IPS-NIHi11 (cell line): ENCODE measurements at regions not wholly inside any gene's neighbourhood (a gene's known extent, or its start where the extent isn't known, plus 50 kb on each side); places are given as distances from the start of the nearest gene placed in this dataset.
"Not testable (repeated sequence)": the region's sequence is repeated elsewhere in the genome, so short reads cannot be mapped to it uniquely, and the experiment has no call there.

Source experiments
- DNase-seq: peaks from one replicate; pipeline ENCODE4 v3.0.0; 2012; ENCODE audit warnings: mixed read lengths, low spot score

DNA sequence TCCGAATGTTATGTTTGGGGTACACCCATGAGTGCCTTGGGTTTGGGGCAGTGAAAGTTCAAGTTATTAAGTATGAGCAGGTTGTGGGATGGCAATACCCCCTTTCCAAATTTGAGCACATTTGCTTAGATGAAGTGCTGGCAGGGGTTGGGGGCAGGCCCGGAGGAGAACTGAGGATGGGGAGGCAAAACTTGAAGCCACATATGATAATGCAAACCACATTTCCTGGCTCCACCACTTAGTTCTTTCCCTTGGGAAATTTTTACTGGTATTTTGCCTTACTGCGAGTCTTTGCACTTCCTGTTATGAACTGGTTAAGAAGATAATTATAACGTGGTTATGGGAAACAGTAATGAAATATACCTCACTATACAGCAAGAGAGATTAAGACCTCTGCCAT is 336.0 kb upstream of the ONECUT1 start:
- no peak for DNase-seq

DNA sequence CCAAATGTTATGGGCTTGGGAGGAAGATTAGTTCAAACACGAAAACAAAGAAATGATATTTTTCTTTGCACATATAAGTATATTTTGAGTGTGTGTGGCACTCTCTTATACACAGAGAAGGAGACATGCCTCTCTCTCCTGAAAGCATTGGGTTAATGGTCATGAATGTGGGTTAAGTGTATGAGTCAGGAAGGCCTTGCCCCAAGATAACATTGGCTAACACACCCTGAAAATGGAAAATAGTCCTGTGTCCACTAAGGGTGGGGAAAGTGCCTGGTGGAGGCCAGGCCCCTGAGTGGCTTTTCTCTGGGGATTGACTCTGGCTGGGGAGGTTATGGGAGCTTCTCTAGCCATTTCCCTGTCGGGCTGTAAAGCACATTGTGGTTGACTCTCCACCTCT is 332.7 kb upstream of the ONECUT1 start:
- no peak for DNase-seq

DNA sequence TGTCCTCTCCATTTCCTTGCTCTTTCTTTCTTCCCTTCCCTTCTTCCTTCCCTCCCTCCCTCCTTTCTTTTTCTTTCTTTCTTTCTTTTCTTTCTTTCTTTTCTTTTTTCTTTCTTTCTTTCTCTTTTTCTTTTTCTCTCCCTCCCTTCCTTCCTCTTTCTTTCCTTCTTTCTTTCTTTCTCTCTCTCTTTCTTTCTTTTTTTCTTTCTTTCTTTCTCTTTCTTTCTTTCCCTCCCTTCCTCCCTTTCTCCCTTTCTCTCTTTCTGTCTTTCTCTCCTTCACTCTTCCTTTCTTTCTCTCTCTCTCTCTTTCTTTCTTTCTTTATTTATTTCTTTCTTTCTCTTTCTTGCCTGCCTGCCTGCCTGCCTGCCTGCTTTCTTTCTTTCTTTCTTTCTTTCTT is 326.8 kb upstream of the ONECUT1 start:
- DNase-seq = not testable (repeated sequence)

DNA sequence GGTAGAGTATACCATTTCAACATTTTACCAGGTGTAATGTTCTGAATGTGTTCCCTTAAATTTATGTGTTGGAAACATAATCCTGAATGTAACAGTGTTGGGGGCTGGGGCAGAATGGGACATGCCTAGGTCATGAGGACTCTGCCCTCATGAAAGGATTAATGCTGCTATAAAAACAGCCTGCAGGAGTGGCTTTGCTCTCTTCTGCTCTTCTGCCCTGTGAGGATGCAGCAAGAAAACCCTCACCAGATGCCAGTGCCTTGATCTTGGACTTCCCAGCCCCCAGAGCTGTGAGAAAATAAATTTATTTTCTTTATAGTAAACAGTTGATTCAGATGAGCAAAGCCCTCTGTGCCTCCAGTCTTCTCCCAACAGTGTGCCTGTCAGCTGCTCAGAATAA is 326.0 kb upstream of the ONECUT1 start:
- DNase-seq = no peak

DNA sequence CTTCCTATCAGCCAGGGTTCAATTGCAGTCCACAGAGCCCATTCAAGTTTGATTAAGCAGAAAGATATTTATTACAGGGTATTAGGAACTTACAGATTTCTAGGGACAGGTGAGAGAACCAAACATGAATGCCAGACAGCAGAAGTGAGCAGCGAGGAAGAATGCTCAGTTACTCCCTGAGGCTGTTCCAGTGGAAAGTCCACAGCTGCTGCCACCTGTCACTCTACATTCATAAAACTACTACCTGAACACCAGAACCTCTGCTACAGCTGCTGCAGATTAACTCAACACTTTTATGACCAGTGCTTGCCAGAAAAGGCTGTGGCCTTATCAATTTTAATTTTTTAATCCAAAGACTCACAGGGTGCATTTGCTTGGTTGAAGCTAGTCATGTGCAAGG is 325.4 kb upstream of the ONECUT1 start:
- DNase-seq = no peak

DNA sequence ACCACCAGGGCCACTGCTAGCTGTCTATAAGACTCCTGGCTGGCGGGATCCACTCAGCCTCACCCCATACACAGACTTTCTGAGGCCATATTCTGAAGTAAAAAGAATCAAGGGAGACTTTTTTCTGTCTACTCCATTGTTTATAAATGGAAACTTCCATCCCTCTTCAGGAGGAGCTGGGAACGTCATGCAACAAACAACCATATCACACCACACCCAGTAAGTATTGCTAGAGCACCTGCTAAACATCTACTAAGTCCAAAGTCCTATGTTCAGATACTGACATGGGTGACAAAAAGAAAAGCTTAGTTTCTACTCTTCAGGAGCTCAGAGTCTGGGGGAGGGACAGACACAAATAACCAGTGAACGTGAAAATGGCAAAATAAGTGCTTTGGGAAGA is 324.8 kb upstream of the ONECUT1 start:
- no peak for DNase-seq

DNA sequence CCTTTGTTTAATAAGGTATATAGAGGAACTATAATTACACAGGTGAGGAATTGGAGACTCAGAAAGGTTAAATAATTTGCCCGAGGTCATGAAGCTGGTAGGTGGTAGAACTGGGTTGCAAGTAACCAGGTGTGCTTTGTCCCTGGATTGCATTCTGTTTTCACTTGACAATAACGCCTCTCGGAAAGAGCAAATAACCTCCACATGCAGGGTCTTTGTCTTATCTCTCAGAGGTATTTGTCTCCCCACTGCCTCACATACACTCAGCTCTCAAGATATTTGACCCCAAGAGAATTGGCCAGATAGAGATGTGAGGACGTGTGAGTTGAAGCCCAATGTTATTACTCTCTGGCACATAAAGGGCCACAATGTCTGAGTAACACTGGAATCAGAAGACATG is 320.9 kb upstream of the ONECUT1 start:
- DNase-seq = peak; percentile 32

DNA sequence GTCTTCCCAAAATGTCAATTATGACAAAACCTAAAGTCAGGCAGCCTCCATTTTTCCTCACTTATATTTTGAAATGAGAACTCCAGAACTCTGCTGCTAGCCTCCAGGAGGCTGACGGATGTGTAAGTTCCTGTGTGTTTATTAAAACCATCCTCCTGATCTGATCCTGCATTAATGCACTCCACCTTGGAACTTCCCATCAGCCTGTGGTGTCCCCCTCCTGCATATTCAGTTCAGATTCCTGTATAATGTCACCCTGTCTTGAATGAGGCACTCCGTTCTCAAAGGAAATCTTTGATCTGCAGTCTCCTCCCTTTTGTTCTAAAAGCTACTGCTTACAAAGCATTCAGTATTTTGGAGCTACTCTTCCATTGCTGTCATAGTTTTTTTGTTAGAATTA is 318.2 kb upstream of the ONECUT1 start:
- DNase-seq = no peak

DNA sequence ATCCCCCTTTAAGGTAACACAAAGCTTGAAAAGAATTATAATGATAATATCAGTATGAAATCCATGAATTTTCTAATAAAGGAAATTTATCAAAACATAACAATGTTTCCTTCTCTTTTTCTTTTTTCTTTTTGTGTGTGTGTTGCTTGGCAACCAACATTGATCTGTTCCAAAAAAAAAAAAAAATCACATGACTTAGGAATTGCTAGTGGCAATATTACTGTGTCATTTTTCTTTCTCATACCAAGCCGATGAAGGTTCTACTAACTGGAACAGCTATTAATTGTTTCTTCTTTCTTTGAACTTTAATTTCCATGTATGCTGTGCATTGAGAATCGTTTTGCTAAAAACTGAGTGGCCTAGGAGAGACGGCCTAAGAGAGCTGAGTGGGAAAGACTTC is 317.7 kb upstream of the ONECUT1 start:
- no peak for DNase-seq

DNA sequence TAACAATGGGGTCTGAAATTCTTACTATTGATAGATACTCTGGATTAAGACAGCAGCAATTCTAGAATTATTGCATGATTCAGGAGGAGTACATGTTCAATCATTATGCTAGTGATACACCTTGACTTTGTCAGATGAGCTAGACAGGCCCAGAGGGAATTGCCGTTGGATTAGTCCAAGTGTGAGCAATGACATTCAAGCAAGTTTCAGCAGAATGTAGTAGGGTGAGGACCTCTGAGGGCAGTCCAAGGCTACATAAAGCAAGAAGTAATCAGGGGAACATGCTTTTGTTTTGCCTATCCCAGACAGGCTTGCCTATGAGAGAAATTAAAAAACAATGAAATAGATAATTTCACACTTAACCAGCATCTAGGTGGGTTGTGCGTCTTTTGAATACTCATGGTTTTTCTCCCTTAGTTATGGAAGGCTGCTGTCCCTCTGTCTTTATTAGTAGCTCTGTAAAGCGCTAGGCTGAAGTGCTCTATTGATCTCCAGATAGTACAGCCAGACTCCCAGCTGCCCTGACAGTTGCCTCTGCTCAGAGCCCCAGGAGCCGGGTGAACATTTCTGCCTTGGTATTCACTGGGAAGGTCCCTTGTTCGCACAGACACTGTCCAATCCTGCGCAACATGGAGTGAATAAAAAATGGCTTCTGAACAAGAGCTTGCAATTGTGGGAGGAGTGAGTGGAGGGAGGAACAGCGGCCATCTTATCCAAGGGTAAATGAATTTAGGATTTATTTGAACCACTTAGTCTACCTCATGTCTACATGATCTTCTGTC is 316.6 kb upstream of the ONECUT1 start:
- no peak for DNase-seq

DNA sequence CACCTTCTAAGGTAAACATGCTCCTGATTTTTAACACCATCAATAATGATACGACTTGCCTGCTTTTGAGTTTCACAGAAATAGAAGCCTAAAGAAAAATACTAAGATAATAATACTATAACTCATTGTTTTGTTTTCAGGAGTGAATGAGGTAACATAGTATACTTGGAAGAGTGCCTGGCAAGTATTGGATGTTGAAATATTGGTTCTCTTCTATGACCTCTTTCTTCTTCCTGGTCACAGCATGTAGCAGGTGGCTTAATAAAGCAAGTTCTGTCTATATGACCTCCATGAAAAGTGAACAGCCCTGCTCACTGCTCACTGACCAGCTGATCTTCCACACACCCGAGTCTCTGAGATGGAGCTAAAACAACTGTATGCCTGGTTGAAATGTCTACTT is 312.3 kb upstream of the ONECUT1 start:
- DNase-seq = no peak

DNA sequence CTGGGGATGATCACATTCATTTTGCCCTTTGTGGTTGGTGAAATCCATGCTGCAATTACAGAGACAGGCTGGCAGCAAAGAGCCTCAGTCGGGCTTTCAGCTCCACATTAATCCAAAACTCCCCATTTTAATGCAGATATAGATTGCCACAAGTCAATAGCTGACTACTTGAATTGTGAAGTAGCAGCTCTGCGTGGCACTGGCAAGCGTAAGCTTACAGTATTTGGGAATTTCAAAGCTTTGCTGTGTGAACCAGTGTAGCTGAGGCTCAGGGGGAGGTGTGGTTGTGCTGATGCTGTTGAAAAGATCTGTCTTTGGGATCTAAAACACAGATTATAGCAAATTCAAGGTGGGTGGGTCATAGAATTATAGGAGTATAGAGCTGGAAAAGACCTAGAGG is 290.3 kb upstream of the ONECUT1 start:
- DNase-seq = no peak

DNA sequence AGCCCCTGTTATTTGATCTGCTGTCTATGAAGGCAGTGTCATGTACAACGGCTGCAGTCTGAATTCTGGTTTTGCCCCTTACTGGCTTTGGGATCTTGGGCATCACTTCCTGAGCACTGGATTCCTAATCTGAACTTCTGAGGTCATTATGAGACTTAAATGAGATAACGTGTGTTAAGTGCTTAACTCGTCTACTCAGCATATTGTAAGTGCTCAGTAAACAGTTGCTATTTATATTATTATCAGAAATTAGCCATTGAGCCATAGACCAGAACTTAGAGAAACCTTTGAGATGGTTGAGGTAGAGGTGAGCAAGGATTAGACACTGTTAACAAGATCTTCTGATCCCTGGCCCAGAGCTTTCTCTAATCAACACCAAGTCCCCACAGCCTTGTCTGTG is 284.1 kb upstream of the ONECUT1 start:
- DNase-seq = no peak

DNA sequence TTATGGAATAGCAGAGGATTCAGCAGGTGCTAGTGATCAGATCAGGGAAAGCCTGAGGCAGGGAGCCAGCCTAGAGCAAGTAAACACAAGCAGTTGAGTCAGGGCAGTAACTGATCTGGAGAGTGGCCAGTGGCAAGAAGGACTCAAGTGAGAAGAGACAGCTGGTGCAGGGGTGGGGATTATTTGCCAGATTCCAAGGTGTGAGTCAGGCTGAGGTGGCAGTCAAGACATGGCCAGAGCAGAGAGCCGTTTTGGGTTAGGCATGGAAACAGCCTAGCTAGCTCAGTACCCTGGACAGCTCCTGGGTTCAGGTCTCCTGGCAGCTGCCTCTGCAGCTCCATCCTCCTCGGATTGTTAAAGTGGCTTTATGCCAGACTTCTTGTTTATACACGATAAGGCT is 281.9 kb upstream of the ONECUT1 start:
- DNase-seq = peak; percentile 87

DNA sequence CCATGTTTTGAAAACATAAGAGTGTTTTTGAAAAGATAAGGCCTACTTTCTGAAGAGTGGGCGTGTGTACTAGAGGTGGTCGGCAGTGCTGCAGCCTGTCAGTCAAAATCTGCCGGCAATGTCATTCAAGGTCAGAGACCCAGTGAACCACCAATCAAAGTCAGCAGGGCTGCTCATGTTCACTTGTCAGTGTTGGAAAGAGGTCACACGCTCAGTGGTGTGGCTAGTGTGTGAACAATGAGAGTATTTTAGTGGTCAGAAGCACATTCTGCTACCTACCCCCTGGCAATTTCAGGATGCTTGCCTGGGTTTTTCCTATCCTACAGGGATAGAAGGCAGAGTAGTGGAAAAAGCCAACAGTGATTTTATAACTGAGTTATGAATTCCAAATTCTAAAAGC is 278.5 kb upstream of the ONECUT1 start:
- no peak for DNase-seq

DNA sequence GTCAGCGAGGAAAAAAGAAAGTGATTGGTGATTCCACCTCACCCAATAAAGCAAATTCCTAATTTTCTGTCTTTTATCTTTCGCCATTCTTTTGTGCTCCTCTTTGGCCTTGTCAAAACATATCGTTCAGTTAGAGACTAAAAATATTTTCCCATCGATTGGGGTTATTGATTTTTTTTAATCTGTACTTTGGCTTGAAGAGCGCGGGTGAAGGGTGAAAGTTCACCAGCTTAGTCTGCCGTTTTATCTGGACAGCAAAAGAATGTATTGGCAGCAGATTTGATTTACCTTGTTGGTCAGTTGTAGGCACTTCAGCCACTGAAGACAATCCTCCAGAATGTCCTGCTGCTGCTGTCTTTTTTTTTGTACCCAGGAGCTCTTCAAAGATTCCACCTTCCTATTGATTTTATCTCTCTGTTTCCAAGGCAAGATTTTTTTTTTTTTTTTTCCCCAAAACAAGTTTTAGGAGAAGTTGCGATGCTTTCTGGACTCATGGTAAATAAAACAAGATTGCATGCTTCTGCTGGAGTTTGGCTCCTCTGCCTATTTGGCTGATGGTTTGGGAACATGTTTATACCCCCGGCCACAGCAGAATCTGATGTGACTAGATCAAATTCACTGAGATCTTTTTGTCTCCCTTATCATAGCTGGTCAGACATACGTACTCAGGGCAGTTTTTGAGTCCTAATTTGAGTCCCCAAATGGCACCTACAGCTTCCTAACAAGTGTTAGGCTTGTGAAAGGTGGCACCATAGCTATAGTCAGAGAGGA is 269.3 kb upstream of the ONECUT1 start:
- no peak for DNase-seq

DNA sequence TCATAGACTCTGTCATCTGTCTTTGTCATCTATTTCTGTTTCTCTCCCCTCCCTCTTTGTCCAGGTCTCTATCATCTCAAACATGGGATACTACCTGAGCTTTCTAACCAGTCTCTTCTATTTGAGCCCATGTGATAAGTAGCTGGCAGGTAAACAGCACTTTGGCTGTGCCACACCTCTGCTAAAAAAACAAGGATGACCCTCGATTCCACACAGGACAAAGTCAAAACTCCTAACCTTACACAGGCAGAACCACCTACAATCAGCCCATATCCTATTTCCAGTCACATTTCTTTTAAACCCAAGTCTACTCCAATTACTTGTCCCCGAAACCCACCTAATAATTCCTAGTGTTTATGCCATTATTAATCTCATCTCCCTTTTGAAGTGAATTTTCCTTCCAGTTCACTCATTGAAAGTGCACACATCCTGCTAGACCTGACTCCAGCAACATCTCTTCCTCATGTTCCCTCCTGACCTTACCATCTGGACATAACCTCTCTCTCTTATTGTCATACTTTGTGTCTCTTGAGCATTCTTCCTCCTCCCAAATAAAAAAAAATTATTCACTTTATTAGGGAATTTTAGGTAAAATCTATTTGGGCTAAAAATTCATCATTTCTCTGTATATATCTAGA is 256.1 kb upstream of the ONECUT1 start:
- DNase-seq = no peak

DNA sequence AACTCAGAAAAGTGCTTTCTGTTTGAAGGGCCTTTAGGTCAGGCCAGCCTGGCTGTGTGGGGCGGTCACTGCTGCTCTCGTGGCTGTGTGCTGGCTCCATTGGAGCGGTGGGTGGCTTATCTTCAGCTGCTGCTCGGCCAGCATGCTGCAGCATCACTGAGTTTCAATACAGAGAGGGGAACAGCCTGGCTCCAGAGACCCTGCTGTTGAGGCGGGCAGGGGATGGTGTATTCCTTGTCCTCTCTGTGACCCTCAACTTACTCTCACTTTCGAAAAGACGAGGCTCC is 248.5 kb upstream of the ONECUT1 start:
- DNase-seq = no peak

DNA sequence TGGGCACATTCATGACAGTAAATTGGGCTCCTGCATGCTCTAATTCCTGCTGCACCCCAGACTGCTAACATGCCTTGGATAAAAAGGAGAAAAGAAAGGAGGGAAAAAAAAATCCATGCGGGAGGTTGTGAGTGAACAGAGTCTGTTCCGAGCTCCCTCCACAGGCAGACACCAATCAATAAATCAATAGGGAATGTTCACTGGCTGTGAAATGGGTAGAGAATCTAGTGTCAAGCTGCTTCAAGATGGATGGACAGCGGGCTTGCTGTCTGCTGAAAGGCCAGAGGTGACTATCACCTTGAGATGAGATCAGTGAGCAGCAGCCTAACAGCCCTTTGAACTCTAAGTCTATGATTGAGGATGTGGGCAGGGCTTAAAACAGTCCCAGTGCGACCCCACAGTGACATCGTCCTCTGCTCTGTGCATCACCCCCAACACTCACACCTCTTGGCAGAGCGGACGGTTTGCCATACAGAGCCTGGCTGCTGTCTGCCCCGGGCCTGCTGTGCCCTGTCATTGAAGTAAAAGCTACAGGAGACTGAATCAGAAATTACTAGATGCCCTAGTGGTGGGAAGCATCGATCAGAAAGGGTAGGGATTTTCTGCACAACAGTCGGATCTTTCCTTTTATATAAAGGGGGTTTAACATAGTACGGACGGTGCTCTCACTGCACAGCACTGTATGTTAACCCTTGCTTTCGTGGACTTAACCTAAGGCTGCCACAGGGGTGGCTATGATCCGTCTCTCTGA is 247.9 kb upstream of the ONECUT1 start:
- DNase-seq = no peak

DNA sequence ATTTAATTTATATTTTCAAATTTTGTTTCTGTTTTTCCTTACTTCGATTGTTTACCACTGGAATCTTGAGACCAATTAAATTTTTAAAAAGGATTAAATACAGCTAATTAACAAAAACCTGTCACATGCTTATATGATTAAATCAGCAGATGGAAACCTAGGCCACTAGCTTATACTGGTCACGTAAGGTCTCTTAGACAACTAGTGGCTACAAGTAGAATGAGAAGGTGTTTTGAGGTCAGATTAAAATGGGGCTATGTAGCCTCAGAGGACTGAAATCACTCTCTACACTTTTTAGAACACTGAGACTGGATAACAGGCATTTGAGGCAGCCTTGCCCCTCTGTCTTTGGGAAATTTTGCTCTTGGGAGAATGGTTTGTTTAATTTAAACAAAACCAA is 246.5 kb upstream of the ONECUT1 start:
- no peak for DNase-seq

DNA sequence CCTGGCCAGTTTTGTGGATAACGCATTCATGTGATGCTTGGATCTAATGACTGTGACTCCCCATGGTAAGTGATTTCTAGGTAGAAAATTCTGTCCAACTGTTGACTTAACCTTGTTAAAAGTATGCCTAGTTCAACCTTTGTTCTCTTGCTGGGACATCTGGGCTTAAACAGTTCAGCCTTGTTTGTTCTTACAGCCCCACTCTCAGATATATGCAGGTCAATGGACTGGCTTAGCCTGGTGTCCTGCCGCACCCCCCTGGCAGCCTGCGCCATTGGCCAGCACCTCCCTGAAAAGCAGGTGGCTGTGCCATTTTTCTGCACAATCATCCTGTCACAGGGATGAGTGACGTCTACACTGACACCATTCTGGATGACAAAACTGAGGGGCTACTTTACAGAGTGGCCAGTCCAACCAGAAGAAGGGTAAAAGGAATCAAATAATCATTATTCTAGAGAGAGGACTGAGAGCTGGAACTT is 244.7 kb upstream of the ONECUT1 start:
- no peak for DNase-seq

DNA sequence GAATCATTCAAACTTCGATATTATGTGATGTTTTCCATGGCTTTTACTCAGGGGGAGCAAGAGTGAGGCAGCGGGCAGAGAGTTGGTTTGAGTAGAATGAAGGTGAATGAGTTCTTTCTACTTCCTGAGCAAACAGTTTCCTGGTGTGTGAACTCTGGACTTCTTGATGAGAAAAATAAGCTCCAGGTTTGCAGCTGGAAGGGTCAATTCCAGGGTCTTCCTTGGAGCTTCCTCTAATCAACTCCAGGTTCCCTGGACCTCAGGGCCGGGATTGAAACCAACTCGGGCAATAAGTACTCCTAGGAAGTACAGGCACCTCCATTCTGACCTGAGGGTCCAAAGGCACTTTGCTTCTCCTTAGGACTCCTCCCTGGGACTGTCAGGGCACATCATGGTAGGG is 243.6 kb upstream of the ONECUT1 start:
- DNase-seq = no peak

DNA sequence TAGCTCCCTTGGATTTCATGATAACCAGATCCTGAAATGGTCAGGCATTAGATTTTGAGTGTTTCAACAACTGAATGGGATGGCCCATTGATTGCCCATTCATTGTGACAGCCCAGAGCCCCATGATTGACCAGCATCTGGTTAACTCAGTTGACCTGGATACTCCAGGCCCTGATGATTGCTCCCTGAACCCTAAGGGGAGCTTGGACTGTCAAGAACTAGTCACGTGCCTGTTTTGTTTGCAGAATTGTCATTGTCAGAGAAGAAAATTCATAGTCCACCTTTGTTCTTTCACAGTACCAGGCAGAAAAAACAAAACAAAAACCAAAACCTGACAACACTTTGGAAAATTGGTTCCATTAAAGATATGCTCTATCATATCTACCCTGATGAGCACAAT is 241.3 kb upstream of the ONECUT1 start:
- no peak for DNase-seq
